ENCODE measurements at regions not wholly inside any gene's neighbourhood (a gene's known extent, or its start where the extent isn't known, plus 50 kb on each side); places are given as distances from the start of the nearest gene placed in this dataset.

DNA sequence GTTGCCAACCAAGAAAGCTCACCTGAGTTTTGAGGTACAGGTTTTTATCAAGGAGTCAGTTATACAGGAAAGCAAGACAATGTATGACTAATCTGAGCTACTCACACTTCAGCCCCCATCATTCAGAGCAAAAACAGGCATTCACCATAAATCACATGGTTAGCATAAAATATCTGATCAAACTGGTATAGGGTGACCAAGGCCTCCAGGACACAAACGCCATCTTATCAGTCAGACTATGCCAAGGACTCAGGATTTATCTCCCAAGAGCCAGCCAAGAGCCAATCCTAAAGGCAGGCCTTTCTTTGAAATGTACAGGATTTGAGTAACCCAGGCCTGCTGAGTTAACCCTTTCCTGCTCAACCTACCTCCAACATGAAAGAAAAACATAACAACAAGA is 313.0 kb upstream of the NREP start:
- no TSS peak for BruUV-seq (replicated peaks)
- POLR2A ChIA-PET (ENCODE audit: unreplicated experiment), result no interaction called here
- H3F3A ChIP-seq (ENCODE audit: insufficient read depth, low read depth), result no peaks in the 10 kb centered on the region

DNA sequence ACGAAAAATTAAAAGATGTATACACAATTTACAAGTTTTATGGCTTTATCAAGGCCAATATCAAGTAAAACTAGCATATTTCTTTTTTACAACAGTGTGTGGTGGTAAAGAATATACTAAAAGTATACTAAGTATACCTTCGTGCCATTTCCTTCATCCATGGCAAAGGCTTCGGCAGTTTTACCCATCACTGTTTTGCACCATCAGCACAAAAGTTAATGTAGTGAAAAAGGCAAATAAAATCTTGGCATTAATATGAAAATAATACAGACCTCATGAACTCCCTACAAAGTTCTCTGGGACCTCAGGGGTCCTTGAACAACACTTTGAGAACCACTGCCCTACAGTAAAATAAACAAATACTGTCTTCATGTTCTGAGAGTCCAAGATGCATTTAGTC is 312.3 kb upstream of the NREP start:
- Histone ChIP-seq H2AFZ (no peak overlapping the region), H3K4me3 (no peak overlapping the region), H4K20me1 (ENCODE audit: insufficient read depth) (no peaks in the 10 kb centered on the region), H3K4me2 (no peak overlapping the region), H3K4me1 (replicated peaks; ENCODE audit: insufficient read depth) (no peaks in the 10 kb centered on the region), H3K9me2 (ENCODE audit: insufficient read depth) (0 out of 2 replicates have a peak, but pooled peaks cover under 1% of the 10 kb centered on the region), H3K9me3 (ENCODE audit: insufficient read depth, low read depth) (no peaks in the 10 kb centered on the region), H3K36me3 (ENCODE audit: low read depth) (no peaks in the 10 kb centered on the region), H3F3A (ENCODE audit: insufficient read depth, low read depth) (no peaks in the 10 kb centered on the region), H3K27me3 (ENCODE audit: insufficient read depth, low read depth) (no peaks in the 10 kb centered on the region), H3K27ac (no peak overlapping the region), H3K79me2 (ENCODE audit: low read depth) (no peaks in the 10 kb centered on the region)
- no TSS peak for BruUV-seq (replicated peaks)
- TF ChIP-seq CTCF (conservative IDR thresholded peaks at IDR 0.05) (no peak), EZH2 (IDR thresholded peaks at IDR 0.05; ENCODE audit: low read depth) (no peak)
- DNase-seq, result no peak
- ChIA-PET CTCF (no interaction called here), POLR2A (ENCODE audit: unreplicated experiment) (no interaction called here)
- intact Hi-C loops (cut with micrococcal nuclease; ENCODE audit: unreplicated experiment), result no loop called here

More for the DNA sequence above, 313.0 kb upstream of the NREP start:
- DNase-seq, result no peak
- Histone ChIP-seq H3K9me2 (ENCODE audit: insufficient read depth) (no peaks in the 10 kb centered on the region), H4K20me1 (ENCODE audit: insufficient read depth) (no peaks in the 10 kb centered on the region), H2AFZ (no peak overlapping the region), H3K27ac (no peak overlapping the region), H3K79me2 (ENCODE audit: low read depth) (no peaks in the 10 kb centered on the region), H3K4me1 (replicated peaks; ENCODE audit: insufficient read depth) (no peaks in the 10 kb centered on the region), H3K4me2 (no peak overlapping the region), H3K4me3 (no peak overlapping the region), H3K36me3 (ENCODE audit: low read depth) (no peaks in the 10 kb centered on the region), H3K27me3 (ENCODE audit: insufficient read depth, low read depth) (no peaks in the 10 kb centered on the region), H3K9me3 (ENCODE audit: insufficient read depth, low read depth) (no peaks in the 10 kb centered on the region)
- no peak for TF ChIP-seq EZH2 (IDR thresholded peaks at IDR 0.05; ENCODE audit: low read depth)
- TF ChIP-seq CTCF (conservative IDR thresholded peaks at IDR 0.05), result no peak
- CTCF ChIA-PET, result no interaction called here
- intact Hi-C loops (cut with micrococcal nuclease; ENCODE audit: unreplicated experiment), result no loop called here

GRCh38 chr5:112068593-112068992 is 311.6 kb upstream of the NREP start:
- Histone ChIP-seq H3K4me1 (replicated peaks; ENCODE audit: insufficient read depth) (no peaks in the 10 kb centered on the region), H3K27ac (no peak overlapping the region), H3K36me3 (ENCODE audit: low read depth) (no peaks in the 10 kb centered on the region), H3F3A (ENCODE audit: insufficient read depth, low read depth) (no peaks in the 10 kb centered on the region), H3K79me2 (ENCODE audit: low read depth) (no peaks in the 10 kb centered on the region), H2AFZ (no peak overlapping the region), H3K9me3 (ENCODE audit: insufficient read depth, low read depth) (no peaks in the 10 kb centered on the region), H4K20me1 (ENCODE audit: insufficient read depth) (no peaks in the 10 kb centered on the region), H3K4me3 (no peak overlapping the region), H3K9me2 (ENCODE audit: insufficient read depth) (0 out of 2 replicates have a peak, but pooled peaks cover 4% of the 10 kb centered on the region), H3K27me3 (ENCODE audit: insufficient read depth, low read depth) (no peaks in the 10 kb centered on the region), H3K4me2 (no peak overlapping the region)
- intact Hi-C loops (cut with micrococcal nuclease; ENCODE audit: unreplicated experiment), result no loop called here
- DNase-seq, result no peak
- ChIA-PET CTCF (no interaction called here), POLR2A (ENCODE audit: unreplicated experiment) (no interaction called here)
- TF ChIP-seq CTCF (conservative IDR thresholded peaks at IDR 0.05), result no peak
- no peak for TF ChIP-seq EZH2 (IDR thresholded peaks at IDR 0.05; ENCODE audit: low read depth)
- no TSS peak for BruUV-seq (replicated peaks)
